IPS-18a (cell line): ENCODE measurements at regions not wholly inside any gene's neighbourhood (a gene's known extent, or its start where the extent isn't known, plus 50 kb on each side); places are given as distances from the start of the nearest gene placed in this dataset.

Source experiments
- H3K27ac ChIP-seq: one replicate; pipeline ENCODE4 v1.5.1; 2013; ENCODE audit warnings: low read length
- H3K27me3 ChIP-seq: one replicate; pipeline ENCODE4 v1.6.1; 2013; ENCODE audit warnings: mild to moderate bottlenecking, low read length; ENCODE audit not compliant: control insufficient read depth, insufficient read depth
- H3K36me3 ChIP-seq: one replicate; pipeline ENCODE4 v1.6.1; 2013; ENCODE audit warnings: low read depth, low read length; ENCODE audit not compliant: control insufficient read depth
- H3K4me1 ChIP-seq: one replicate; pipeline ENCODE4 v1.6.1; 2013; ENCODE audit warnings: low read depth, low read length; ENCODE audit not compliant: control insufficient read depth
- H3K4me3 ChIP-seq: one replicate; pipeline ENCODE4 v1.5.1; 2013; ENCODE audit warnings: low read length
- H3K9ac ChIP-seq: one replicate; pipeline ENCODE4 v1.6.1; 2013; ENCODE audit warnings: mild to moderate bottlenecking, low read length, moderate library complexity
- H3K9me3 ChIP-seq: one replicate; pipeline ENCODE4 v1.6.1; 2013; ENCODE audit warnings: low read depth, low read length; ENCODE audit not compliant: control insufficient read depth

GRCh38 chr9:2320632-2321031 is 301.0 kb upstream of the VLDLR start:
- Histone ChIP-seq H3K36me3 (no peaks in the 10 kb centered on the region), H3K4me3 (no peak overlapping the region), H3K9ac (no peak overlapping the region), H3K4me1 (no peaks in the 10 kb centered on the region), H3K27me3 (no peaks in the 10 kb centered on the region), H3K27ac (no peak overlapping the region), H3K9me3 (no peaks in the 10 kb centered on the region)

- no peak overlapping the region for H3K4me3 ChIP-seq
- no peaks in the 10 kb centered on the region for H3K9me3 ChIP-seq
- H3K27me3 ChIP-seq, result no peaks in the 10 kb centered on the region
- H3K9ac ChIP-seq, result no peak overlapping the region
- no peaks in the 10 kb centered on the region for H3K4me1 ChIP-seq
- no peak overlapping the region for H3K27ac ChIP-seq
- H3K36me3 ChIP-seq, result no peaks in the 10 kb centered on the region
Observed at GRCh38 chr9:2321523-2322148, 300.0 kb upstream of the VLDLR start.

GRCh38 chr9:2324742-2325141 is 296.8 kb upstream of the VLDLR start:
- no peaks in the 10 kb centered on the region for H3K27me3 ChIP-seq
- no peaks in the 10 kb centered on the region for H3K4me1 ChIP-seq
- no peaks in the 10 kb centered on the region for H3K36me3 ChIP-seq
- H3K27ac ChIP-seq, result no peak overlapping the region
- H3K9ac ChIP-seq, result no peak overlapping the region
- no peaks in the 10 kb centered on the region for H3K9me3 ChIP-seq
- no peak overlapping the region for H3K4me3 ChIP-seq

- Histone ChIP-seq H3K9ac (no peak overlapping the region), H3K9me3 (no peaks in the 10 kb centered on the region), H3K27me3 (no peaks in the 10 kb centered on the region), H3K4me1 (no peaks in the 10 kb centered on the region), H3K4me3 (no peak overlapping the region), H3K36me3 (no peaks in the 10 kb centered on the region), H3K27ac (no peak overlapping the region)
Observed at GRCh38 chr9:2332663-2333062, 288.9 kb upstream of the VLDLR start.

- H3K27me3 ChIP-seq, result no peaks in the 10 kb centered on the region
Observed at GRCh38 chr9:2335260-2335659, 286.3 kb upstream of the VLDLR start.

GRCh38 chr9:2336055-2336454 is 285.5 kb upstream of the VLDLR start:
- H3K36me3 ChIP-seq, result no peaks in the 10 kb centered on the region
- no peak overlapping the region for H3K9ac ChIP-seq
- no peaks in the 10 kb centered on the region for H3K9me3 ChIP-seq
- H3K4me3 ChIP-seq, result no peak overlapping the region
- no peaks in the 10 kb centered on the region for H3K27me3 ChIP-seq
- H3K4me1 ChIP-seq, result no peaks in the 10 kb centered on the region
- H3K27ac ChIP-seq, result no peak overlapping the region

More at GRCh38 chr9:2335260-2335659, 286.3 kb upstream of the VLDLR start:
- Histone ChIP-seq H3K27ac (no peak overlapping the region), H3K9me3 (no peaks in the 10 kb centered on the region), H3K9ac (no peak overlapping the region), H3K4me1 (no peaks in the 10 kb centered on the region), H3K4me3 (no peak overlapping the region), H3K36me3 (no peaks in the 10 kb centered on the region)

- H3K4me3 ChIP-seq, result no peak overlapping the region
- no peaks in the 10 kb centered on the region for H3K9me3 ChIP-seq
- H3K36me3 ChIP-seq, result no peaks in the 10 kb centered on the region
- no peaks in the 10 kb centered on the region for H3K27me3 ChIP-seq
- no peak overlapping the region for H3K9ac ChIP-seq
- no peak overlapping the region for H3K27ac ChIP-seq
- no peaks in the 10 kb centered on the region for H3K4me1 ChIP-seq
Observed at GRCh38 chr9:2337131-2337530, 284.5 kb upstream of the VLDLR start.

- H3K27me3 ChIP-seq, result no peaks in the 10 kb centered on the region
- no peak overlapping the region for H3K9ac ChIP-seq
- no peaks in the 10 kb centered on the region for H3K4me1 ChIP-seq
- no peaks in the 10 kb centered on the region for H3K36me3 ChIP-seq
- H3K9me3 ChIP-seq, result no peaks in the 10 kb centered on the region
- H3K4me3 ChIP-seq, result no peak overlapping the region
- no peak overlapping the region for H3K27ac ChIP-seq
Observed at GRCh38 chr9:2337627-2338026, 284.0 kb upstream of the VLDLR start.

- no peaks in the 10 kb centered on the region for H3K36me3 ChIP-seq
- H3K4me3 ChIP-seq, result no peak overlapping the region
- no peaks in the 10 kb centered on the region for H3K4me1 ChIP-seq
- H3K27me3 ChIP-seq, result no peaks in the 10 kb centered on the region
- H3K9ac ChIP-seq, result no peak overlapping the region
- no peaks in the 10 kb centered on the region for H3K9me3 ChIP-seq
- no peak overlapping the region for H3K27ac ChIP-seq
Observed at GRCh38 chr9:2338777-2339365, 282.7 kb upstream of the VLDLR start.

GRCh38 chr9:2339416-2339815 is 282.2 kb upstream of the VLDLR start:
- H3K36me3 ChIP-seq, result no peaks in the 10 kb centered on the region

GRCh38 chr9:2340046-2340760 is 281.4 kb upstream of the VLDLR start:
- Histone ChIP-seq H3K4me1 (no peaks in the 10 kb centered on the region), H3K36me3 (no peaks in the 10 kb centered on the region), H3K27me3 (no peaks in the 10 kb centered on the region), H3K9ac (no peak overlapping the region), H3K4me3 (no peak overlapping the region), H3K27ac (no peak overlapping the region), H3K9me3 (no peaks in the 10 kb centered on the region)

More at GRCh38 chr9:2339416-2339815, 282.2 kb upstream of the VLDLR start:
- Histone ChIP-seq H3K4me3 (no peak overlapping the region), H3K27me3 (no peaks in the 10 kb centered on the region), H3K9me3 (no peaks in the 10 kb centered on the region), H3K4me1 (no peaks in the 10 kb centered on the region), H3K27ac (no peak overlapping the region), H3K9ac (no peak overlapping the region)

GRCh38 chr9:2341126-2341525 is 280.5 kb upstream of the VLDLR start:
- no peaks in the 10 kb centered on the region for H3K9me3 ChIP-seq
- H3K9ac ChIP-seq, result no peak overlapping the region
- H3K36me3 ChIP-seq, result no peaks in the 10 kb centered on the region
- H3K4me1 ChIP-seq, result no peaks in the 10 kb centered on the region
- no peak overlapping the region for H3K27ac ChIP-seq
- no peaks in the 10 kb centered on the region for H3K27me3 ChIP-seq
- H3K4me3 ChIP-seq, result no peak overlapping the region
